ENCODE measurements at regions not wholly inside any gene's neighbourhood (a gene's known extent, or its start where the extent isn't known, plus 50 kb on each side); places are given as distances from the start of the nearest gene placed in this dataset.

- TF ChIP-seq CTCF (conservative IDR thresholded peaks at IDR 0.05; ENCODE audit: low read depth, low read length) (no peak), MAFK (IDR thresholded peaks at IDR 0.05; ENCODE audit: low read depth, low read length) (no peak), RAD21 (IDR thresholded peaks at IDR 0.05; ENCODE audit: low read length) (no peak), POLR2A (IDR thresholded peaks at IDR 0.05; ENCODE audit: low read depth, low read length) (no peak), RFX5 (IDR thresholded peaks at IDR 0.05; ENCODE audit: low read depth, low read length) (no peak), SMC3 (IDR thresholded peaks at IDR 0.05; ENCODE audit: low read depth, low read length) (no peak), CHD1 (IDR thresholded peaks at IDR 0.05; ENCODE audit: low read depth, low read length) (no peak), CEBPB (IDR thresholded peaks at IDR 0.05; ENCODE audit: low read depth, low read length) (no peak), MAZ (IDR thresholded peaks at IDR 0.05; ENCODE audit: borderline replicate concordance, low read depth, low read length) (no peak)
Measured at GRCh38 chr18:55857409-55857808, 269.4 kb upstream of the TCF4 start.

Measured in IMR-90 (cell line).